C4-2B (cell line): ENCODE measurements at regions not wholly inside any gene's neighbourhood (a gene's known extent, or its start where the extent isn't known, plus 50 kb on each side); places are given as distances from the start of the nearest gene placed in this dataset.
A peak's percentile ranks its signal among the peaks of the same experiment; 100 is the strongest.
"Not testable (repeated sequence)": the region's sequence is repeated elsewhere in the genome, so short reads cannot be mapped to it uniquely, and the experiment has no call there.

Source experiments
- H3K27ac ChIP-seq: fragments of 450-650 bp; 2 replicates; pipeline ENCODE4 v1.5.1; 2017
- CTCF ChIP-seq: fragments of 450-650 bp; conservative IDR thresholded peaks from 2 replicates; pipeline ENCODE4 v1.5.1; 2017; ENCODE audit warnings: mild to moderate bottlenecking
- ZFX ChIP-seq: fragments of 450-650 bp; IDR thresholded peaks from 2 replicates; pipeline ENCODE4 v1.6.1; 2017

GRCh38 chr3:104080088-104080626 lies 1286.6 kb upstream of the ALCAM start:
- no peak overlapping the region for H3K27ac ChIP-seq
- TF ChIP-seq CTCF (no peak), ZFX (no peak)

- H3K27ac ChIP-seq, result no peak overlapping the region
- TF ChIP-seq CTCF, result no peak
- no peak for TF ChIP-seq ZFX
These were observed 1278.0 kb upstream of the ALCAM start for GRCh38 chr3:104088738-104089137.

GRCh38 chr3:104089987-104090386 lies 1276.7 kb upstream of the ALCAM start:
- not testable (repeated sequence) for H3K27ac ChIP-seq

GRCh38 chr3:104101736-104102135 lies 1265.0 kb upstream of the ALCAM start:
- no peak for TF ChIP-seq CTCF
- TF ChIP-seq ZFX, result no peak
- H3K27ac ChIP-seq, result no peak overlapping the region

- no peak overlapping the region for H3K27ac ChIP-seq
- TF ChIP-seq ZFX, result no peak
- TF ChIP-seq CTCF, result peak; percentile 80
These were observed 1264.3 kb upstream of the ALCAM start for GRCh38 chr3:104102386-104102785.

- no peak for TF ChIP-seq ZFX
- TF ChIP-seq CTCF, result no peak
These were observed 1260.4 kb upstream of the ALCAM start for GRCh38 chr3:104106276-104106675.

GRCh38 chr3:104108522-104108921 lies 1258.2 kb upstream of the ALCAM start:
- no peak overlapping the region for H3K27ac ChIP-seq
- TF ChIP-seq CTCF, result no peak

More at GRCh38 chr3:104106276-104106675, 1260.4 kb upstream of the ALCAM start:
- H3K27ac ChIP-seq, result no peak overlapping the region

GRCh38 chr3:104126463-104126862 lies 1240.2 kb upstream of the ALCAM start:
- no peak for TF ChIP-seq ZFX
- no peak for TF ChIP-seq CTCF
- H3K27ac ChIP-seq, result no peak overlapping the region
